ENCODE measurements at regions not wholly inside any gene's neighbourhood (a gene's known extent, or its start where the extent isn't known, plus 50 kb on each side); places are given as distances from the start of the nearest gene placed in this dataset.

DNA sequence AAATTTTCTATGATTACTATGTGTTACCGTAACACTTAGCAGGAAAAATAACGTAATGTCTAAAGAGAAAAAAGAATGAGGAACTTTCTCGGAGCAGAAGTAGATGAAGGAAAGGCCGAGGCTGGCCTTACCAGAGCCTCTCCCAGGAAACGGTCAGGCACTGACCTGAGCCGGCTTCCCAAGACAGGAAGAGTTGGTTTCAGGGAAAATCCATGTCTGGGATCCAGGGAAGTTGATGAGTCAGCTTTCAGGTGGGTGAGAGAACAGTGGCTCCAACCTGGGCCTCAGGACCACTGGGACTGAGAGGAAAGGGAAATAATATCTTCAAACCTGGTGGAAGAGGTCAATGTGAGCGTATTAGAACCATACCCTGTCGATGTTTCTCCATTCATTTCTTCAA lies 93.3 kb upstream of the UBL3 start:
- Histone ChIP-seq H3K27ac (ENCODE audit: low read depth in 2 of 2, low read length in 2 of 2) (no peak overlapping the region), H3K4me3 (ENCODE audit: low read length in 3 of 3) (no peak overlapping the region), H3K27me3 (ENCODE audit: control insufficient read depth, insufficient read depth, low read length) (no peaks in the 10 kb centered on the region), H3K36me3 (ENCODE audit: control insufficient read depth in 2 of 3, insufficient read depth in 3 of 3, low read length in 3 of 3) (no peaks in the 10 kb centered on the region), H3K9ac (ENCODE audit: low read length in 3 of 3) (no peak overlapping the region), H3K9me3 (ENCODE audit: control insufficient read depth in 2 of 3, insufficient read depth in 1 of 3, low read length in 3 of 3) (no peaks in the 10 kb centered on the region), H3K4me1 (ENCODE audit: control insufficient read depth in 2 of 3, insufficient read depth in 2 of 3, low read depth in 1 of 3, low read length in 3 of 3) (no peaks in the 10 kb centered on the region)
- TF ChIP-seq, protein P1, sequence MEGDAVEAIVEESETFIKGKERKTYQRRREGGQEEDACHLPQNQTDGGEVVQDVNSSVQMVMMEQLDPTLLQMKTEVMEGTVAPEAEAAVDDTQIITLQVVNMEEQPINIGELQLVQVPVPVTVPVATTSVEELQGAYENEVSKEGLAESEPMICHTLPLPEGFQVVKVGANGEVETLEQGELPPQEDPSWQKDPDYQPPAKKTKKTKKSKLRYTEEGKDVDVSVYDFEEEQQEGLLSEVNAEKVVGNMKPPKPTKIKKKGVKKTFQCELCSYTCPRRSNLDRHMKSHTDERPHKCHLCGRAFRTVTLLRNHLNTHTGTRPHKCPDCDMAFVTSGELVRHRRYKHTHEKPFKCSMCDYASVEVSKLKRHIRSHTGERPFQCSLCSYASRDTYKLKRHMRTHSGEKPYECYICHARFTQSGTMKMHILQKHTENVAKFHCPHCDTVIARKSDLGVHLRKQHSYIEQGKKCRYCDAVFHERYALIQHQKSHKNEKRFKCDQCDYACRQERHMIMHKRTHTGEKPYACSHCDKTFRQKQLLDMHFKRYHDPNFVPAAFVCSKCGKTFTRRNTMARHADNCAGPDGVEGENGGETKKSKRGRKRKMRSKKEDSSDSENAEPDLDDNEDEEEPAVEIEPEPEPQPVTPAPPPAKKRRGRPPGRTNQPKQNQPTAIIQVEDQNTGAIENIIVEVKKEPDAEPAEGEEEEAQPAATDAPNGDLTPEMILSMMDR (IDR thresholded peaks at IDR 0.05; ENCODE audit: borderline replicate concordance, extremely low read depth, insufficient read depth): no peak
- intact Hi-C loops (cut with DNase I): no loop called here
- DNase-seq: no peak
- FAIRE-seq: no peak

DNA sequence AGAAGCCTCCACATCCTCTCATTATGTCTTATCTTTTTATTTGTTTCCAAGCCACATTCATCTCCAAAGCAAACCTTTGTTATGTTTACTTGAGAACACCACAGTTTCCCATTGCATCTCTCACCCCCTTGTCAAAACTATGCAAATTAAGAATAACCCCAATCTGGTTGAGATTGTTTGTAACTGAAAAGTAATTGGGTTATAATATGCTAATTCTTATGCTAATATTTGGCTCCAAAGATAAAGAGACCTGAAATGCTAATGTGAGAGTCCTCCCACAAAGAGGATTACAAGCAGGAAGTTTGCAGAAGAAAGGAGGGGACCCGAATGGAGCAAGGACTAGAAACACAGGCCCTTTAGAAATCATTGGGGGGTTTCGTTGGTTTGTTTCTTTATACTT lies 92.9 kb upstream of the UBL3 start:
- FAIRE-seq: no peak
- intact Hi-C loops (cut with DNase I): no loop called here

DNA sequence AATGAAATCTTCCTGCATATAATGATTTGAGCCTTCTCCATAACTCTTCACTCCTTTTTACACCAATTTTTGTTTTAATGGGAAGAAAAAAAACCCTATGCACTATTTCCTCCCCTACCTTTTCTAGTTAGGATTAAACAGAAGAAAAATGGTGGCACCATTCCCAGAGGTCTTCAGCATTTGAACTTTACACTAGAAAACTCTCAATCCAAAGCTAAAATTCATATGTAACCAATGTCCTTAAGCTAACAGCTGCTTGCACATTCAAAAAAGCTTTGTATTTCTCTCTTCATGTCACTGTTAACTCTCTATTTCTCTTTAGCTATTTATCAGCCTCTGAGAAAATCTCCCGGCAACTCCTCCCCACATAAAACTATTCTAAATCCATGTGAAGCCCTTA lies 90.3 kb upstream of the UBL3 start:
- FAIRE-seq (no peak), DNase-seq (no peak)
- H3K4me3 ChIP-seq (ENCODE audit: low read length in 3 of 3): no peak overlapping the region
- H3K27me3 ChIP-seq (ENCODE audit: control insufficient read depth, insufficient read depth, low read length): no peaks in the 10 kb centered on the region
- H3K36me3 ChIP-seq (ENCODE audit: control insufficient read depth in 2 of 3, insufficient read depth in 3 of 3, low read length in 3 of 3): no peaks in the 10 kb centered on the region
- H3K27ac ChIP-seq (ENCODE audit: low read depth in 2 of 2, low read length in 2 of 2): no peak overlapping the region
- TF ChIP-seq, protein P1 (IDR thresholded peaks at IDR 0.05; ENCODE audit: borderline replicate concordance, extremely low read depth, insufficient read depth): no peak
- H3K9me3 ChIP-seq (ENCODE audit: control insufficient read depth in 2 of 3, insufficient read depth in 1 of 3, low read length in 3 of 3): no peaks in the 10 kb centered on the region
- no peak overlapping the region for H3K9ac ChIP-seq (ENCODE audit: low read length in 3 of 3)
- no peaks in the 10 kb centered on the region for H3K4me1 ChIP-seq (ENCODE audit: control insufficient read depth in 2 of 3, insufficient read depth in 2 of 3, low read depth in 1 of 3, low read length in 3 of 3)
- intact Hi-C loops (cut with DNase I): no loop called here

More for the DNA sequence above, 92.9 kb upstream of the UBL3 start:
- no peaks in the 10 kb centered on the region for H3K36me3 ChIP-seq (ENCODE audit: control insufficient read depth in 2 of 3, insufficient read depth in 3 of 3, low read length in 3 of 3)
- no peak for DNase-seq
- no peak overlapping the region for H3K4me3 ChIP-seq (ENCODE audit: low read length in 3 of 3)
- no peaks in the 10 kb centered on the region for H3K9me3 ChIP-seq (ENCODE audit: control insufficient read depth in 2 of 3, insufficient read depth in 1 of 3, low read length in 3 of 3)
- H3K9ac ChIP-seq (ENCODE audit: low read length in 3 of 3): no peak overlapping the region
- TF ChIP-seq, protein P1 (IDR thresholded peaks at IDR 0.05; ENCODE audit: borderline replicate concordance, extremely low read depth, insufficient read depth): no peak
- no peak overlapping the region for H3K27ac ChIP-seq (ENCODE audit: low read depth in 2 of 2, low read length in 2 of 2)
- no peaks in the 10 kb centered on the region for H3K27me3 ChIP-seq (ENCODE audit: control insufficient read depth, insufficient read depth, low read length)
- H3K4me1 ChIP-seq (ENCODE audit: control insufficient read depth in 2 of 3, insufficient read depth in 2 of 3, low read depth in 1 of 3, low read length in 3 of 3): no peaks in the 10 kb centered on the region

DNA sequence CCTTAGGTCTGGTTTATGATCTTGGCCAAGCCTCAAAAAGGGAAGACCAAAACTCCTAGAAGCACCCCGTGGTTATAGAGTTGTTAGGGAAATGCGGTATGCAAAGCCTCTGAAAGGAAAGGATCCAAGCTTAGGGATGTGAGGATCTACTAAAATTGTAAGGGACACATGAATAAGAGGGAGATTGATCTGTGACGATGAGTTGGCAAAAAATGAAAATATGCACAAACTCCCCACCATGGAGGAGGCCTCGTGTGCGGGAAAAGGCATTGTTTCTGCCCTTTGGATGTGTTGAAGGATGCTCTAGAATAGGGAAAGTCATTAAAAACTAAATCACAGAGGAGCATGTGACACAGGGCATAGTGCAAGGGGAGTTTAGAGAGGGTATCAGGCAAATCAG lies 88.7 kb upstream of the UBL3 start:
- H3K9ac ChIP-seq (ENCODE audit: low read length in 3 of 3): no peak overlapping the region
- no peaks in the 10 kb centered on the region for H3K36me3 ChIP-seq (ENCODE audit: control insufficient read depth in 2 of 3, insufficient read depth in 3 of 3, low read length in 3 of 3)
- H3K9me3 ChIP-seq (ENCODE audit: control insufficient read depth in 2 of 3, insufficient read depth in 1 of 3, low read length in 3 of 3): no peaks in the 10 kb centered on the region
- no peak for FAIRE-seq
- H3K27me3 ChIP-seq (ENCODE audit: control insufficient read depth, insufficient read depth, low read length): no peaks in the 10 kb centered on the region
- H3K4me1 ChIP-seq (ENCODE audit: control insufficient read depth in 2 of 3, insufficient read depth in 2 of 3, low read depth in 1 of 3, low read length in 3 of 3): no peaks in the 10 kb centered on the region
- intact Hi-C loops (cut with DNase I): no loop called here
- no peak overlapping the region for H3K27ac ChIP-seq (ENCODE audit: low read depth in 2 of 2, low read length in 2 of 2)
- TF ChIP-seq, protein P1 (IDR thresholded peaks at IDR 0.05; ENCODE audit: borderline replicate concordance, extremely low read depth, insufficient read depth): no peak
- DNase-seq: no peak
- no peak overlapping the region for H3K4me3 ChIP-seq (ENCODE audit: low read length in 3 of 3)

Measured in kidney (tissue), 13 donors.